ENCODE measurements at regions not wholly inside any gene's neighbourhood (a gene's known extent, or its start where the extent isn't known, plus 50 kb on each side); places are given as distances from the start of the nearest gene placed in this dataset.

- Histone ChIP-seq H3K27ac (replicated peaks) (no peak overlapping the region), H3K9me3 (replicated peaks) (no peaks in the 10 kb centered on the region), H3K4me3 (no peak overlapping the region), H3K36me3 (no peaks in the 10 kb centered on the region), H3K4me1 (no peaks in the 10 kb centered on the region), H3K27me3 (ENCODE audit: low read depth) (no peaks in the 10 kb centered on the region)
- no peak for DNase-seq
- intact Hi-C loops (cut with micrococcal nuclease), result no loop called here
- TF ChIP-seq, protein P1, sequence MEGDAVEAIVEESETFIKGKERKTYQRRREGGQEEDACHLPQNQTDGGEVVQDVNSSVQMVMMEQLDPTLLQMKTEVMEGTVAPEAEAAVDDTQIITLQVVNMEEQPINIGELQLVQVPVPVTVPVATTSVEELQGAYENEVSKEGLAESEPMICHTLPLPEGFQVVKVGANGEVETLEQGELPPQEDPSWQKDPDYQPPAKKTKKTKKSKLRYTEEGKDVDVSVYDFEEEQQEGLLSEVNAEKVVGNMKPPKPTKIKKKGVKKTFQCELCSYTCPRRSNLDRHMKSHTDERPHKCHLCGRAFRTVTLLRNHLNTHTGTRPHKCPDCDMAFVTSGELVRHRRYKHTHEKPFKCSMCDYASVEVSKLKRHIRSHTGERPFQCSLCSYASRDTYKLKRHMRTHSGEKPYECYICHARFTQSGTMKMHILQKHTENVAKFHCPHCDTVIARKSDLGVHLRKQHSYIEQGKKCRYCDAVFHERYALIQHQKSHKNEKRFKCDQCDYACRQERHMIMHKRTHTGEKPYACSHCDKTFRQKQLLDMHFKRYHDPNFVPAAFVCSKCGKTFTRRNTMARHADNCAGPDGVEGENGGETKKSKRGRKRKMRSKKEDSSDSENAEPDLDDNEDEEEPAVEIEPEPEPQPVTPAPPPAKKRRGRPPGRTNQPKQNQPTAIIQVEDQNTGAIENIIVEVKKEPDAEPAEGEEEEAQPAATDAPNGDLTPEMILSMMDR (IDR thresholded peaks at IDR 0.05; ENCODE audit: borderline replicate concordance), result no peak
Observed at GRCh38 chr6:112735129-112735528, 388.0 kb downstream of the RFPL4B start.

DNA sequence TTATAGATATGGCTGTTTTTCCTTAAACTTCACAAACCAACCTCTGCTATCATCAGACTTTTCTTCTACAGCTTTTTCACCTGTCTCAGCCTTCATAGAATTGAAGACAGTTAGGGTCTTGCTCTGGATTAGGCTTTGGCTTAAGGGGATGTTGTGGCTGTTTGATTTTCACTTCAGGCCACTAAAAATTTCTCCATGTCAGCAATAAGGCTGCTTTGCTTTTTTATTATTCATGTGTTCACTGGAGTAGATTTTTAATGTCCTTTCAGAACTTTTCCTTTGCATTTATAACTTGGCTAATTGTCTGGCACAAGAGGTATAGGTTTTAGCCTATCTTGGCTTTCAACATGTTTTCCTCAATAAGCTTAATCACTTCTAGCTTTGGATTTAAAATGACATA, 392.6 kb downstream of the RFPL4B start:
- TF ChIP-seq, protein P1 (IDR thresholded peaks at IDR 0.05; ENCODE audit: borderline replicate concordance), result no peak
- intact Hi-C loops (cut with micrococcal nuclease), result no loop called here
- DNase-seq, result no peak
- Histone ChIP-seq H3K9me3 (replicated peaks) (no peaks in the 10 kb centered on the region), H3K36me3 (no peaks in the 10 kb centered on the region), H3K27ac (replicated peaks) (no peak overlapping the region), H3K27me3 (ENCODE audit: low read depth) (no peaks in the 10 kb centered on the region), H3K4me3 (no peak overlapping the region), H3K4me1 (no peaks in the 10 kb centered on the region)

GRCh38 chr6:112743323-112743722, 396.2 kb downstream of the RFPL4B start:
- H3K27me3 ChIP-seq (ENCODE audit: low read depth), result no peaks in the 10 kb centered on the region
- H3K27ac ChIP-seq (replicated peaks), result no peak overlapping the region
- DNase-seq, result no peak
- H3K4me3 ChIP-seq, result no peak overlapping the region
- no peaks in the 10 kb centered on the region for H3K4me1 ChIP-seq
- no peaks in the 10 kb centered on the region for H3K36me3 ChIP-seq
- intact Hi-C loops (cut with micrococcal nuclease), result no loop called here
- TF ChIP-seq, protein P1 (IDR thresholded peaks at IDR 0.05; ENCODE audit: borderline replicate concordance), result no peak
- H3K9me3 ChIP-seq (replicated peaks), result no peaks in the 10 kb centered on the region

DNA sequence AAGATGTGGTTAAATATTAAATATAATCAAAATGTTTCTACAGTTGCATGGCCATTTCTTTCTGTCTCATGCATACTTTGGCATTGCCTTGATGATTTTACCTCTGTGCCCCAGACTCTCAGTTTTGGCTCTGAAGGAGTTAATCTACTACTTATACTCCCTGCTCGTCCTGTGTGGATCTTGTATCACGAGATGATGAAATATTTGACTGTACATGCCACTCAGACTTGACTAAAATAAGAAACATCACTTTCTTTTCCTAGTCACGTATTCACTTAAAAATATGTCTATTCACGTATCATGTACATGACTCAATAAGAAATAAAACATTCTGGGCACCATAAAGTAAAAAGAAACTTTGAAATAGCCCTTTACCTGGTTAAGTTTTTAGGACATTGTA, 397.7 kb downstream of the RFPL4B start:
- no peak for DNase-seq
- Histone ChIP-seq H3K36me3 (no peaks in the 10 kb centered on the region), H3K27me3 (ENCODE audit: low read depth) (no peaks in the 10 kb centered on the region), H3K27ac (replicated peaks) (peak overlapping the region; percentile 49), H3K4me3 (no peak overlapping the region), H3K4me1 (no peaks in the 10 kb centered on the region), H3K9me3 (replicated peaks) (no peaks in the 10 kb centered on the region)
- intact Hi-C loops (cut with micrococcal nuclease), result no loop called here
- TF ChIP-seq, protein P1 (IDR thresholded peaks at IDR 0.05; ENCODE audit: borderline replicate concordance), result no peak

DNA sequence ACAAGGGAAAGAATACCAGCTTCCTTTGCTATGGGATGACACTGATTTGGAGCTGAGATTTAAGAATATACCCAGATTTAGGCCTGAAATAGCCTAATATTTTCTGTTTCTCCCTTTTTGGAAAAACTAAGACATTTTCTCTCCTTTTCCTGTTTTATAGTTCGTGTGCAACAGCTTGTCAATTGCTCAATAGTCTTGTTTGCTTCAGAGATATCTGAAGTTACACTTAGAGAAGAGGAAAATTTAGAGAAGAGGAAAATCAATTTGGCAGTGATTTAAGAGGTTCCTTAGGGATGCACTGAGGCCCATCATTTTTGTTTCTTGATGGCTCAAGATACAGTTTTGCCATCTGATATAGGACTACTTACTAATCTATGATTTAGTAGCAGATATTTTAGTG, 398.6 kb downstream of the RFPL4B start:
- Histone ChIP-seq H3K9me3 (replicated peaks) (no peaks in the 10 kb centered on the region), H3K27ac (replicated peaks) (peak overlapping the region; percentile 49), H3K27me3 (ENCODE audit: low read depth) (no peaks in the 10 kb centered on the region), H3K4me1 (no peaks in the 10 kb centered on the region), H3K4me3 (no peak overlapping the region), H3K36me3 (no peaks in the 10 kb centered on the region)
- intact Hi-C loops (cut with micrococcal nuclease), result no loop called here
- no peak for DNase-seq
- TF ChIP-seq, protein P1 (IDR thresholded peaks at IDR 0.05; ENCODE audit: borderline replicate concordance), result no peak

DNA sequence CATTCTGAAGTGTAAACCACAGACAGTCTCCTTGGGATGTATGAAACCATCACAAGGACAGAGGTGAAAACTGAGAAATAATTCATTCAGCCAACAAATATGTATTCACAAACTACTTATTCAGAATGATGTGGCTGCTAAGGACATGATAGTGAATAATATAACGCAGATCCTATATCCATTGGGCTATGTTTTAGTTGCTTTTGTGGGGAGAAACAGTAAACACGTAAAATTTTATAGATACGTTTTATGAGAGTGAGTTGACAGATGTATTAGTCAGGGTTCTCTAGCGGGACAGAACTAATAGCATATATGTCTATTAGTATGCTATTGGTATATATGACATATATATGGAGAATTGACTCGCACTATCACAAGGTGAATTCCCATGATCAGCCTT, 402.5 kb downstream of the RFPL4B start:
- Histone ChIP-seq H3K27ac (replicated peaks) (no peak overlapping the region), H3K4me1 (no peaks in the 10 kb centered on the region), H3K36me3 (no peaks in the 10 kb centered on the region), H3K27me3 (ENCODE audit: low read depth) (no peaks in the 10 kb centered on the region), H3K4me3 (no peak overlapping the region), H3K9me3 (replicated peaks) (no peaks in the 10 kb centered on the region)
- intact Hi-C loops (cut with micrococcal nuclease), result no loop called here
- DNase-seq, result no peak
- TF ChIP-seq, protein P1 (IDR thresholded peaks at IDR 0.05; ENCODE audit: borderline replicate concordance), result no peak

Data from left ventricle myocardium inferior (tissue), 1 donor.